MM.1S (cell line): ENCODE measurements at regions not wholly inside any gene's neighbourhood (a gene's known extent, or its start where the extent isn't known, plus 50 kb on each side); places are given as distances from the start of the nearest gene placed in this dataset.

Source experiments
- DNase-seq: peaks from one replicate; pipeline ENCODE4 v3.0.0-alpha.2; 2015
- H2AFZ ChIP-seq: fragments of 300-600 bp; sonication (generic); 2 replicates; pipeline ENCODE4 v1.6.0; 2016; ENCODE audit warnings: antibody characterized with exemption, low read length
- H3F3A ChIP-seq: fragments of 300-600 bp; sonication (generic); 2 replicates; pipeline ENCODE4 v1.6.1; 2016; ENCODE audit warnings: mild to moderate bottlenecking, antibody characterized with exemption, low read length, moderate library complexity, mixed read lengths; ENCODE audit not compliant: insufficient read depth
- H3K27ac ChIP-seq: fragments of 300-600 bp; sonication (generic); 2 replicates; pipeline ENCODE4 v1.5.1; 2016; ENCODE audit warnings: mild to moderate bottlenecking, low read length
- H3K27me3 ChIP-seq: fragments of 300-600 bp; sonication (generic); replicated peaks from 2 replicates; pipeline ENCODE4 v1.6.0; 2016; ENCODE audit warnings: low read length; ENCODE audit not compliant: insufficient read depth
- H3K36me3 ChIP-seq: fragments of 300-600 bp; sonication (generic); replicated peaks from 2 replicates; pipeline ENCODE4 v1.6.1; 2016; ENCODE audit warnings: mild to moderate bottlenecking, low read length, mixed read lengths; ENCODE audit not compliant: insufficient read depth
- H3K4me1 ChIP-seq: fragments of 300-600 bp; sonication (generic); 2 replicates; pipeline ENCODE4 v1.6.1; 2016; ENCODE audit warnings: low read length, mixed read lengths
- H3K4me2 ChIP-seq: fragments of 300-600 bp; sonication (generic); 2 replicates; pipeline ENCODE4 v1.6.0; 2016; ENCODE audit warnings: low read depth, low read length
- H3K4me3 ChIP-seq: fragments of 300-600 bp; sonication (generic); 2 replicates; pipeline ENCODE4 v1.5.1; 2016; ENCODE audit warnings: low read length, mixed read lengths
- H3K79me2 ChIP-seq: fragments of 300-600 bp; sonication (generic); 2 replicates; pipeline ENCODE4 v1.6.1; 2016; ENCODE audit warnings: mixed run types, low read length, mixed read lengths
- H3K9ac ChIP-seq: fragments of 300-600 bp; sonication (generic); 2 replicates; pipeline ENCODE4 v1.6.1; 2016; ENCODE audit warnings: low read length, mixed read lengths
- H3K9me2 ChIP-seq: fragments of 300-600 bp; sonication (generic); replicated peaks from 2 replicates; pipeline ENCODE4 v1.6.1; 2016; ENCODE audit warnings: mild to moderate bottlenecking, low read length, mixed read lengths; ENCODE audit not compliant: insufficient read depth
- H3K9me3 ChIP-seq: fragments of 300-600 bp; sonication (generic); replicated peaks from 2 replicates; pipeline ENCODE4 v1.6.1; 2016; ENCODE audit warnings: mild to moderate bottlenecking, low read length, mixed read lengths; ENCODE audit not compliant: insufficient read depth
- H4K20me1 ChIP-seq: fragments of 300-600 bp; sonication (generic); 2 replicates; pipeline ENCODE4 v1.6.1; 2016; ENCODE audit warnings: mild to moderate bottlenecking, low read length, moderate library complexity, mixed read lengths; ENCODE audit not compliant: insufficient read depth
- EZH2 ChIP-seq: fragments of 300-600 bp; sonication (generic); optimal IDR thresholded peaks from 2 replicates; pipeline ENCODE3; 2017; ENCODE audit warnings: low read depth, mild to moderate bottlenecking, antibody characterized with exemption, low read length, mixed read lengths
- EZH2phosphoT487 ChIP-seq: fragments of 300-600 bp; sonication (generic); IDR thresholded peaks from 2 replicates; pipeline ENCODE4 v1.6.1; 2018; ENCODE audit warnings: antibody characterized with exemption, low read length
- TF ChIP-seq, protein P1 (sequence below): fragments of 300-600 bp; sonication (generic); IDR thresholded peaks from 2 replicates; pipeline ENCODE4 v1.5.1; 2016; ENCODE audit warnings: antibody characterized with exemption, low read length, mixed read lengths

DNA sequence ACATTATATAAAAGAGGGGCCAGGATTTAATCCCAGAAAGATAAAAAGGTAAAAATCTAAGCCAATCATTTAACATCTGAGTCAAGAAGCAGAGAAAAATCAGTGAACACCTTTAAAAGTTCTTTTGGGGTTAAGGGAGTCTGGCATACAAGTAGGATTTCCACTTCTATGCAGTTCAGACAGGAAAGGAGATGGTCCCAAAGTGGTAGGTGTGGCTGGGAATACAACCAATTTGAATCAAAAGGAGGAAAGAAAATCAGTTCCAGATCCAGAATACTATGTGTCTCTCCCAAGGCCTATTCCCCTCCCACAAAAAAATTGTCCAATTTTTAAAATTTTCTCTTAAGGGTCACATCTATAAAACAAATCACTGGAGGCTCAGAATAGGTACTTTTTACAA lies 167.4 kb downstream of the PHLDA1 start:
- Histone ChIP-seq H3K27ac (no peak overlapping the region), H3K9me3 (no peaks in the 10 kb centered on the region), H3K4me1 (no peaks in the 10 kb centered on the region), H3K27me3 (no peaks in the 10 kb centered on the region), H3K4me2 (no peak overlapping the region), H2AFZ (no peak overlapping the region), H3K36me3 (no peaks in the 10 kb centered on the region), H3F3A (no peaks in the 10 kb centered on the region), H4K20me1 (no peaks in the 10 kb centered on the region), H3K4me3 (no peak overlapping the region), H3K79me2 (no peaks in the 10 kb centered on the region), H3K9ac (no peak overlapping the region), H3K9me2 (no peaks in the 10 kb centered on the region)
- no peak for DNase-seq
- TF ChIP-seq, protein P1, sequence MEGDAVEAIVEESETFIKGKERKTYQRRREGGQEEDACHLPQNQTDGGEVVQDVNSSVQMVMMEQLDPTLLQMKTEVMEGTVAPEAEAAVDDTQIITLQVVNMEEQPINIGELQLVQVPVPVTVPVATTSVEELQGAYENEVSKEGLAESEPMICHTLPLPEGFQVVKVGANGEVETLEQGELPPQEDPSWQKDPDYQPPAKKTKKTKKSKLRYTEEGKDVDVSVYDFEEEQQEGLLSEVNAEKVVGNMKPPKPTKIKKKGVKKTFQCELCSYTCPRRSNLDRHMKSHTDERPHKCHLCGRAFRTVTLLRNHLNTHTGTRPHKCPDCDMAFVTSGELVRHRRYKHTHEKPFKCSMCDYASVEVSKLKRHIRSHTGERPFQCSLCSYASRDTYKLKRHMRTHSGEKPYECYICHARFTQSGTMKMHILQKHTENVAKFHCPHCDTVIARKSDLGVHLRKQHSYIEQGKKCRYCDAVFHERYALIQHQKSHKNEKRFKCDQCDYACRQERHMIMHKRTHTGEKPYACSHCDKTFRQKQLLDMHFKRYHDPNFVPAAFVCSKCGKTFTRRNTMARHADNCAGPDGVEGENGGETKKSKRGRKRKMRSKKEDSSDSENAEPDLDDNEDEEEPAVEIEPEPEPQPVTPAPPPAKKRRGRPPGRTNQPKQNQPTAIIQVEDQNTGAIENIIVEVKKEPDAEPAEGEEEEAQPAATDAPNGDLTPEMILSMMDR: no peak
- TF ChIP-seq EZH2: no peak
- TF ChIP-seq EZH2phosphoT487: no peak

DNA sequence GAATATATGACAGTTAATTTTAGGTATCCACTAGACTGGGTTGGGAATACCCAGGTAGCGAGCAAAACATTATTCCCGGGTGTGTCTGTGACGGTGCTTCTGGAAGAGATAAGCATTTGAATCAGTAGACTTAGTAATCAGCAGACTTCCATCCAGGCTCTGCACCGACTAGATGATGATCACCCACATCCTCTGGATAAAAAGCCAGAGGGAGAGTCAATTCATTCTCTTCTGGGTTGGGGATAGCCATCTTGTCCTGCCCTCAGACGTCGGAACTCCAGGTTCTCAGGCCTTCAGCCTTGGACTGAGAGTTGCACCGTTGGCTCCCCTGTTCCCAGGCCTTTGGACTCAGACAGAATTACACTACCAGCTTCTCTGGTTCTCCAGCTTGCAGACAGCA lies 168.0 kb downstream of the PHLDA1 start:
- Histone ChIP-seq H2AFZ (no peak overlapping the region), H3K36me3 (no peaks in the 10 kb centered on the region), H3F3A (no peaks in the 10 kb centered on the region), H3K9me2 (no peaks in the 10 kb centered on the region), H3K9me3 (no peaks in the 10 kb centered on the region), H3K27me3 (no peaks in the 10 kb centered on the region), H3K27ac (no peak overlapping the region), H3K4me2 (no peak overlapping the region), H3K79me2 (no peaks in the 10 kb centered on the region), H3K4me3 (no peak overlapping the region), H3K4me1 (no peaks in the 10 kb centered on the region), H4K20me1 (no peaks in the 10 kb centered on the region), H3K9ac (no peak overlapping the region)
- TF ChIP-seq, protein P1: no peak
- TF ChIP-seq EZH2phosphoT487 (no peak), EZH2 (no peak)
- no peak for DNase-seq

DNA sequence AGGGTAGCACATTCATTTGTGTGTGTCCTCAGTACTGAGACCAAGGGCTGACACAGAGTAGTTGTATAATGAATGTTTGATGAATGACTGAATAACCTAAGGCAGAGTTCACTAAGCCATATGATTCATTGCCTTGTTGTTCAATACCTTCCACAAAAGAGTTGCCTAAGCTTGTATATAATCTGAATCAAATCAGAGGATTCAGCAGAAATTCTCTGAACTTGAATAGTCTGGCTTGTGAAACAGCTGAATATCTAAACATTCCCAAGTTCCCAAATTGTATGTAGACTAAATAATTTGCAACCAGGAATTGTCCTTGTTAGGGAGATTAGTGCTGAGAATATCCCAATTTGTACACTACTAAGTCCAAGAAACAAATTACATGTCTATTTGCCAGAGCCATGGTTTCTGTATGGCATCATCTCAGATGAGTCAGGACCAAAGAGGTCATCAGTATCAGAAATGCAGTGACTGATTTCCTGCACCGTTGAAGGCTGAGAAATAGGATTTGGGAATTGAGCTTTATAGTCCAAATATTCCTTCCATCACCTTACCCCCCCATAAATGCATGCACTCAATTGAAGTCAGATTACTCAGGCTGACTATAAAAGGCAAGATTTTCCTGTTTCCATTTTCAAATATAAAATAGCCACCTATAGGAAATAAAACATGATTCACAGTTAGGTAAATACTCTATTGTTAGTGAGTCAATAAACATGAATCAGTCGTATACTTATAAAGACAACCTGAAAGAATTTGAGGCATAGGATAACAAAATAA lies 168.7 kb downstream of the PHLDA1 start:
- no peak overlapping the region for H3K27ac ChIP-seq
- H2AFZ ChIP-seq: no peak overlapping the region
- H3K27me3 ChIP-seq: no peaks in the 10 kb centered on the region
- H4K20me1 ChIP-seq: no peaks in the 10 kb centered on the region
- TF ChIP-seq, protein P1: no peak
- no peak for TF ChIP-seq EZH2phosphoT487
- no peak for TF ChIP-seq EZH2
- no peaks in the 10 kb centered on the region for H3K36me3 ChIP-seq
- no peaks in the 10 kb centered on the region for H3K4me1 ChIP-seq
- no peak overlapping the region for H3K9ac ChIP-seq
- H3F3A ChIP-seq: no peaks in the 10 kb centered on the region
- H3K9me3 ChIP-seq: no peaks in the 10 kb centered on the region
- H3K4me3 ChIP-seq: no peak overlapping the region
- H3K4me2 ChIP-seq: no peak overlapping the region
- no peaks in the 10 kb centered on the region for H3K79me2 ChIP-seq
- no peaks in the 10 kb centered on the region for H3K9me2 ChIP-seq
- DNase-seq: no peak
